ENCODE measurements at regions not wholly inside any gene's neighbourhood (a gene's known extent, or its start where the extent isn't known, plus 50 kb on each side); places are given as distances from the start of the nearest gene placed in this dataset.
"Not testable (repeated sequence)": the region's sequence is repeated elsewhere in the genome, so short reads cannot be mapped to it uniquely, and the experiment has no call there.

DNA sequence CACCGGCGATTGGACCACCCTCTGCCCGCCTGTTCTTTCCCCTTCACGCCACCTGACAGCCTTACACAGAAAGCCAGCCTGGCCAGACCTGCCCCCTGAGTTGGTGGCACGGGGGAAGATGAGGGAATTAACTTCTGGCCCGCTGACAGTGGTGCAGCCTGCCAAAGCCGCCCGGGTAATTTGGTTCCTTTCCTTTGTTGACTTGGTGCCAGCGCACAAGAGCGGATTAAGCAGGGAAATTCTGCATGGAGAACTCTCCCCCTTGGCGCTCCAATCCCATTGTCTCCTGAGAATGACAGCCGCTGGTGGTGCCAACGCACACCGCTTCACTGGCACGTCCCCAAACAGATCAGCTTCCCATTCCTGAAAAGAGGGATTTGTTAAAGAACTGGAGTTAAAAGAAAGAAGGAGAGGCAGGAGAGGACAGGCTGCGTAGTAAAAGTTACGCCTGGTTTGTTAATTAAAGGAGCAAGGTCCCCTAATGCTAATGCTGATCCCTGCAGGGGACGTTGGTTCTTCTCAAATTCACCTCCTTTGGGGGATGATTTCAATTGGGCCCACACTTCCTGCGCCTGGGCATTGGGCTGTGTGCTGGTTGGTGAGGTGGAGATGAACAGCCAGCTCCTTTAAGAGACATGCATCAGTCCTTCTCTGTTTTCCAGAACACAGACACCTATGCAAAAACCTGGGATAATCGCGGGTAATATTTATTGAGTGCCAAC lies 286.8 kb downstream of the MYCN start:
- no peak for DNase-seq (ENCODE audit: extremely low read depth in 1 of 2, low read depth in 1 of 2)

DNA sequence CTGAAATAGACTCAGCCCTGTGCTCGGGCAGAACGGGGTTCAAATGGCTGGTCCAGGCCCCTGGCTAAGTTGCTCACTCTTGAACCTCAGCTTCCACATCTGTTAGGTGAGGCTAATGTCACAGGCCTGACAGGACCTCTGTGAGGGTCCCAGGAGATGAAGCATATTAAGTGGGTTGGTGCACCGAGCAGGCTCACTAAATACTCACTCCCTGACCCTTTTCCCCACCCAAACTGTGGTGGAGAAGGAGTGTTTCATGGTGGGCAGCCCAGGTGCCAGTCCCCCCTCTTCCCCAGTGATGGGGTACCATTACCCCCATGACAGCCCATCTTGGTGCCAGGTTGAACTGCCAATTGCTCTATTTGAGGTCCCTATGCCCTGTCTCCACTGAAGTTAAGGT lies 286.0 kb downstream of the MYCN start:
- no peak for DNase-seq (ENCODE audit: extremely low read depth in 1 of 2, low read depth in 1 of 2)

DNA sequence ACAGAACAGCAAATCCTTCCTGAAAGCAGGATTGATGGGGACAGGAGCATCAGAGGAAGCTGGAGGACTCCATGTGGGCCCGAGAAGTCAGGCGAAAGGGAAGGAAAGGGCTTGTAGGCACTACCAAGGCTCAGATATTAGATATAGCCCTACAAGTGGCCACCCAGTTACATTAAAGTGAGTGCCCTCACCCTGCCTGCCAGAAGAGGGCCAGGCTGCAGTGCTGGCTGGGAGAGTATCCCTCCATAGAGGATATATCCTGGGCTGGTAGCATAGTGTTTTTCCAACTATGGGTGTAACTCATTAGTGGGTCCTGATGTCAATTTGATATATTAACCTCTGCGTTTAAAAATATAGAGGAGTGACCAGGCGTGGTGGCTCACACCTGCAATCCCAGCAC lies 285.2 kb downstream of the MYCN start:
- DNase-seq (ENCODE audit: extremely low read depth in 1 of 2, low read depth in 1 of 2) = no peak

GRCh38 chr2:16225071-16225470 lies 284.7 kb downstream of the MYCN start:
- DNase-seq (ENCODE audit: extremely low read depth in 1 of 2, low read depth in 1 of 2) = no peak

DNA sequence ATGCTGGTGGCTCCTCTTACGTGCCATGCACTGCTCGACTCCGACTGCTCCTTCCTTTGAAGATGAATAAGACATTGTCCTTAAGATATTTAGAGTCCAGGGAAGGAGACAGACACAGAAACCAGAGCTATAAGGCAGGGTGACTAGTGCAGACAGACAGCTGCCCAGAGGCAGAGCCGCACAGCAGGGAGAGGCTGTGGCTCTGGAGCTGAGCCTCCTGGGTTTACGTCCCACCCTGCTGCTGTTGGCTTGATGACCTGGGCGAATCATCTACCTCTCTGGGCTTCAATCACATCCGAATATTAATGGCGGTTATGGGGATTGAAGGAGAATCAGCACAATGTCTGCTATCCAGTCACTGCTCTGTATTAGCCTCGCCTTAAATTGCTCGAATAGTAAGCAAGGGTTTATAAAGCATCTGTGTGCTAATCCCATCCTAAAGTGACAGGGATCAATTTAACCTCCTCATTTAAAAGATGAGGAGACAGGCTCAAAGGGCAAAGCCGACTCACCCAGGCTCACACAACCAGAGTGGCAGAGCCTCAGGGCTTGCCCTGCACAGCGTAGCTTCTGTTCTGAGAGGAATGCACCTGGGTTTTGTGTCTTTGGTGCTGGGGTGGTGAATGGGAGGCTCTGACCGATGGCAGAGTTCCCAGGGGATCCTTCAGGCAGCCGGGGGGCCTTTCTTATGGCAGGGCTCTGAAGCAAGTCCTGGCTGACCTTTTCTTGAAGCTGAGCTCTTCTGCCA lies 284.1 kb downstream of the MYCN start:
- DNase-seq (ENCODE audit: extremely low read depth in 1 of 2, low read depth in 1 of 2) = no peak

GRCh38 chr2:16223841-16224177 lies 283.5 kb downstream of the MYCN start:
- no peak for DNase-seq (ENCODE audit: extremely low read depth in 1 of 2, low read depth in 1 of 2)

GRCh38 chr2:16223161-16223840 lies 283.0 kb downstream of the MYCN start:
- DNase-seq (ENCODE audit: extremely low read depth in 1 of 2, low read depth in 1 of 2) = no peak

DNA sequence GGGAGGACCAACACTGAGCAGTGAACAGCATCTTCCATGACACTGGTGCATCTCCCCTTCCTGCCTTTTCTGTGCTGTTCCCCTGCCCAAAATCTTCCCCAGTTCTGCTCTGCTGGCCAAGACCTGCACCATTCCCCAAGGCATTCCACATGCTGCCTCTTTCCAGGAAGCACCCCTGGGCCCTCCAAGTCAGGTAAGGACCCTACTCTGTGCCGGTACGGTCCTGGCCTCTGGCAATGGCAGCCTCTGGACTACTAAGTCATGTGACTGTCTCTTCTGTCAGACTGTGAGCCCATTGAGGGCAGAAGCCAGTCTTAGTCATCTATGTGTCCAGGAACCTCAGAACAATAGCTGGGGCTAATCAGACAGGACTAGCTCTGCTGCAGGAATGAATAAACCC lies 282.0 kb downstream of the MYCN start:
- no peak for DNase-seq (ENCODE audit: extremely low read depth in 1 of 2, low read depth in 1 of 2)

DNA sequence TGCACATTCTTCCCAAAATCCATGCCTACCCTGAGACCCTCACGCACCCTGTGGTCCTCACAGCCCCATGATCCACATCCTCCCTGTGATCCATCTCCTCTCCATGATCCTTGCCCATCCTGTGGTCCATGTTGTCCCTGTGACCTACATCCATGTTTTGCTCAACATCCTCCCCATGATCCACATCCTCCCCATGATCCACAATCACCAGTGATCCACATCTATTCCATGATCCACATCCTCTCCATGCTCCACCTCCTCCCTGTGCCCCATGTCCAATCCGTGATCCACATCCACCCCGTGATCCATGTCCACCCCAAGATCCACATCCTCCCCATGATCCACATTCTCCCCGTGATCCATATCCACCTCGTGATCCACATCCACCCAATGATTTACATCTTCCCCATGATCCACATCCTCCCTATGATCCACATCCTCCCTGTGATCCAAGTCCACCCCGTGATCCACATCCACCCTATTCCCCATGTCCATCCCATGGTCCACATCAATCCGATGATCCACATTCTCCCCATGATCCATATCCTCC lies 281.2 kb downstream of the MYCN start:
- DNase-seq (ENCODE audit: extremely low read depth in 1 of 2, low read depth in 1 of 2) = no peak

DNA sequence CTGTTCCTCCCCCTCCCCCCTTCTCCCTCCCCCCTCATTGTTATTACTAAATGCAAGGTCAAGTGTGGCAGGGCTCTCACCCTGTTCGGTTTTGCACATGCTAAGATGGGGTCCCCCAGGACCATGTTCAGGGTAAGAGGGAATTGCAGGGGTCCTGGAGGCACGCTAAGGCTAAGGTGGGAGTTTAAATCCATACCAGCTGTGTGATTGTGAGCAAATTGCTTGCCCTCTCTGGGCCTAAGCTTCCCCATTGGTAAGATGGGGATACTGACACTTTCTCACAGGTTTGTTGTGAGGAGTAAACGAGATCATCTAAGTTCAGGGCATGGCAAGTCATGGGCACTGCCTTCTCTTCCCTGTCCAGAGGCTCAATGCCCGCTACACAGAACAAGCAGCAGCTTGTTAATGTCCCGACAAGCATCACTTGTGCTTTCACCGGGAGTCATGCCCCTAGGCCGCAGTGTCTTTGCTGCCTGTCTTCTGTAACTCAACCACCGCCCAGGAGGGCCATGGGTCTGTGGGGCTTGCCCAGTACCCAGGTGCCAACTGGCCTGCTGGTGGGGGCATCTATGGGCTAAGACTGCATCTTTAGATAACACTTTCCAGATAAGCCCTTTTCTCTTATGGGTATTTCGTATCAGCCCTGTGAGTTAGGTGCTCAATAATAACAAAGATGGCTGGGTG lies 279.1 kb downstream of the MYCN start:
- no peak for DNase-seq (ENCODE audit: extremely low read depth in 1 of 2, low read depth in 1 of 2)

GRCh38 chr2:16218625-16219024 lies 278.3 kb downstream of the MYCN start:
- DNase-seq (ENCODE audit: extremely low read depth in 1 of 2, low read depth in 1 of 2) = no peak

- DNase-seq (ENCODE audit: extremely low read depth in 1 of 2, low read depth in 1 of 2) = no peak
Measured at GRCh38 chr2:16218161-16218560, 277.8 kb downstream of the MYCN start.

- DNase-seq (ENCODE audit: extremely low read depth in 1 of 2, low read depth in 1 of 2) = not testable (repeated sequence)
Measured at GRCh38 chr2:16217741-16218140, 277.4 kb downstream of the MYCN start.

DNA sequence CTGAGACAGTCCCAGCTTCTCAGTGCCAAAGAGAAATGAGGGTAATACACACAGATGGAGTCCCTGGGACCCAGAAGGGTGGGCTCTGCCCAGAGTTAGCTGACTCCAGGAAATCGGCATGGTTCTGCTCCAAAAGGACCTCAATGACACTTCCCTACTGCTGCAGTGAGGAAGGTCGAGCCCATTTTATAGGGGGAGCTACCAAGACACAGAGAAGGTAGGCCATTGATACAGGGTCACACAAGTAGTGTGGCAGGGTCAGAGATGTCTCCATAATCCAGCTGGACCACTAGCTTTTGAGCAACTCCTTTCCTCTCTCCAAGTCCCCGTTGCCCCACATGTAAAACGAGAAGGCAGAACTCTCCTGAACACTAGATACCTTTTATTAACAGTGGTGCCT lies 276.9 kb downstream of the MYCN start:
- no peak for DNase-seq (ENCODE audit: extremely low read depth in 1 of 2, low read depth in 1 of 2)

DNA sequence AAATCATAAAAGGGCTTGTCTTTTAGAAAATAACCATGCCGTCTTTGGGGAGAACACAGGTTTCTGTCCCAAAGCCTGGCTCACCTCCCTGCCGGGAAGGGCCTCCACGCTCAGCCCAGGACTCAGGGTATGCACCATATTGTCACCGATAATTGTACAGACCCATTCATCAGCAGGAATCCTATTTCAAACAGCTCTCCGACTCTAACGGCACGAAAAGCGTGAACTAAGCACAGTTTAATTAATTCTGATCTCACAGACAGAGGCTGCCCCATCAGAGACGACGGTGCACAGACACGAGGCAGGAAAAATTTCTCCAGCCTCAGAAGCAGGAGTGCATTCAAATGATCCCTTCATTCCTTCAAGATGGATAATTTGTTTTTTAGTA lies 276.2 kb downstream of the MYCN start:
- DNase-seq (ENCODE audit: extremely low read depth in 1 of 2, low read depth in 1 of 2) = no peak

DNA sequence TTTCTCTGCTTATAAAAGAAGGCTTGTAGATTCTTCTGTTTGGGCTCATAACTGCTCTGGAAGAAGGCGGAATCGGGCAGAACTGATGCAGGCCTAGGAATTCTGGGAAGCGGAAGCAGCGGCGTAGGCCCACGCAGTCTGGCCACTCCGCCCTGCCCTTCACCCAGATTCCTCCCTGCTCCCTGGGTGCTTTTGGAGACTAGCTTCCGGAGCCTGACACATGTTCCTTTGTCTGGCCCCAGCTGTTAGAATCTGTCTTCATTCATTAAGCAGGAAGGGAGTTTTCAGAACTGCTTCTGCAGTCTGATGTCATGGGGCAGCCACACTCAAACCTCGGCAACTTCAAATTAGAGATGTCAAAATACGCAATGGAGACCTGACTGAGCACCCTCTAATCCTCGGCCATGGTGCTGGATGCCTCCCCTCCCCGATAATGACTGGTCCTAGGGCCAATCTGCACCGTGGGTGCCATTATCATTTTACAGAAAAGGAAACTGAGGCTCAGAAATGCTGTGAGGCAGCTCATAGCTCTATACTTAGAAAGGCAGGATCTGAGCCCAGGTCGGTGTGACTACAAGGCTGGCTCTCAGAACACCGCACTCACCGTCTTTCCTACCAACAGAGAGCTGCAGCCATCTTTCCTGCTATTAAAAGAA lies 275.7 kb downstream of the MYCN start:
- DNase-seq (ENCODE audit: extremely low read depth in 1 of 2, low read depth in 1 of 2) = no peak

- DNase-seq (ENCODE audit: extremely low read depth in 1 of 2, low read depth in 1 of 2) = no peak
Measured at GRCh38 chr2:16214861-16215260, 274.5 kb downstream of the MYCN start.

- DNase-seq (ENCODE audit: extremely low read depth in 1 of 2, low read depth in 1 of 2) = no peak
Measured at GRCh38 chr2:16214391-16214790, 274.0 kb downstream of the MYCN start.

GRCh38 chr2:16212321-16212720 lies 272.0 kb downstream of the MYCN start:
- DNase-seq (ENCODE audit: extremely low read depth in 1 of 2, low read depth in 1 of 2) = no peak

DNA sequence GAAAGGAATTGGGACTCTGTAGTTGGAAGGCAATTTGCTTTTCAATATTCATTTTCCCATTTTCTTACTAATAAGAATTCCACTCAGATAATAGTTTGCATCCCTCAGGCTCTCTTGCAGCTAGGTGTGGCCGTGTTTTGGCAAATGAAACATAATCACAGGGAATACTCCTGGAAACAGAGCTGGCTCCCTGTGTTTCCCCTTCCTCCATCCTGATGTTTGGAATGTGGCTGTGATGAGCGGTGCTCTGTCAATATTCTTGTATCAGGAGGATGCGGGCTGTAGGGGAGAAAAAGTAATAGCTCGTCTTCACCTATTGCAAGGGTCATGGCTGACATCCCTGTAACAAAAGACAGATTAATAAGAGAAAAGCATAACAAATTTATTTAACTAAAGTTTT lies 271.0 kb downstream of the MYCN start:
- no peak for DNase-seq (ENCODE audit: extremely low read depth in 1 of 2, low read depth in 1 of 2)

- no peak for DNase-seq (ENCODE audit: extremely low read depth in 1 of 2, low read depth in 1 of 2)
Measured at GRCh38 chr2:16210841-16211240, 270.5 kb downstream of the MYCN start.
